K562 (cell line): ENCODE measurements at regions not wholly inside any gene's neighbourhood (a gene's known extent, or its start where the extent isn't known, plus 50 kb on each side); places are given as distances from the start of the nearest gene placed in this dataset.
"Not testable (repeated sequence)": the region's sequence is repeated elsewhere in the genome, so short reads cannot be mapped to it uniquely, and the experiment has no call there.

Experiments used
- ATAC-seq: fragments of 200-7000 bp; cut with Tn5 transposase; 3 replicates; pipeline ENCODE4 v1.9.1; 2020; ENCODE audit warnings: moderate library complexity
- BruUV-seq: library from RNA; stranded (reverse); fragments of 400-500 nt; replicated peaks from 2 replicates; lab custom pipeline; 2021; lab: Mats Ljungman, UMichigan
- CTCF ChIA-PET: fragments of 300-600 bp; formaldehyde crosslinking; extraction: SDS; loops from one replicate; lab custom pipeline; 2021; ENCODE audit warnings: low intra/inter-chr PET ratio; lab: Yijun Ruan, JAX
- POLR2A ChIA-PET: fragments of 300-600, 350-650 bp; sonication (Branson Sonifier 250); formaldehyde crosslinking; extraction: SDS; loops from one replicate; lab custom pipeline; 2021; ENCODE audit warnings: antibody characterized with exemption, inconsistent platforms; lab: Yijun Ruan, JAX
- DNase-seq, 4 experiments: peaks; one replicate each; pipeline versions ENCODE4 v3.0.0 to v3.0.0-alpha.2; 2011 to 2018; ENCODE audit warnings: low spot score in 3 of 4, mixed read lengths in 3 of 4; ENCODE audit errors: extremely low read depth in 1 of 4
- FAIRE-seq: peaks from 2 replicates; lab custom pipeline; 2011; peaks lifted over from hg19 to GRCh38; lab: Jason Lieb, UNC
- H2AFZ ChIP-seq: 2 replicates; pipeline ENCODE4 v1.6.0; 2011; ENCODE audit warnings: low read depth, low read length, control low read depth, inconsistent platforms
- H3K27ac ChIP-seq: fragments of 200-600 bp; 3 replicates; pipeline ENCODE4 v1.8.0; 2011; ENCODE audit warnings: low read depth, mild to moderate bottlenecking, control low read depth, inconsistent platforms, low read length, moderate library complexity, mixed read lengths; ENCODE audit errors: extremely low read depth
- H3K27me3 ChIP-seq, 2 experiments: fragments of 300-600 bp in 1 of 2; 2 replicates in 1 of 2; 3 replicates in 1 of 2; pipeline versions ENCODE4 v1.6.0 to v1.8.0; 2011; ENCODE audit warnings: inconsistent platforms in 2 of 2, low read length in 2 of 2, mild to moderate bottlenecking in 1 of 2, mixed read lengths in 1 of 2, moderate library complexity in 1 of 2; ENCODE audit not compliant: control insufficient read depth in 2 of 2, insufficient read depth in 2 of 2
- H3K36me3 ChIP-seq: fragments of 300-600 bp; 3 replicates; pipeline ENCODE4 v1.8.0; 2011; ENCODE audit warnings: mild to moderate bottlenecking, low read length, inconsistent platforms; ENCODE audit not compliant: control insufficient read depth, insufficient read depth
- H3K4me1 ChIP-seq, 2 experiments: fragments of 200-600 bp in 1 of 2; replicated peaks in 1 of 2; 2 replicates in 1 of 2; 3 replicates in 1 of 2; pipeline versions ENCODE4 v1.5.1 to v1.8.0; 2011; ENCODE audit warnings: inconsistent platforms in 2 of 2, low read length in 2 of 2, mild to moderate bottlenecking in 1 of 2, mixed read lengths in 1 of 2, moderate library complexity in 1 of 2; ENCODE audit not compliant: control insufficient read depth in 2 of 2, insufficient read depth in 2 of 2
- H3K4me2 ChIP-seq: 2 replicates; pipeline ENCODE4 v1.6.1; 2011; ENCODE audit warnings: low read length, control low read depth, inconsistent platforms, mixed read lengths; ENCODE audit not compliant: insufficient read depth
- H3K4me3 ChIP-seq: fragments of 200-600 bp; sonication (generic), shearing (Covaris generic); 2 replicates; pipeline ENCODE4 v1.5.1; 2016; ENCODE audit warnings: control low read depth, inconsistent platforms
- H3K79me2 ChIP-seq: fragments of 200-600 bp; 3 replicates; pipeline ENCODE4 v1.8.0; 2011; ENCODE audit warnings: low read length, inconsistent platforms; ENCODE audit not compliant: control insufficient read depth, insufficient read depth
- H3K9ac ChIP-seq, 2 experiments: 2 replicates each; pipeline versions ENCODE4 v1.6.0 to v1.6.1; 2011; ENCODE audit warnings: low read depth in 2 of 2, low read length in 2 of 2, control low read depth in 1 of 2, inconsistent platforms in 1 of 2, mild to moderate bottlenecking in 1 of 2, mixed read lengths in 1 of 2; ENCODE audit not compliant: insufficient read depth in 1 of 2
- H3K9me1 ChIP-seq: one replicate; pipeline ENCODE4 v1.6.0; 2011; ENCODE audit warnings: inconsistent platforms, mild to moderate bottlenecking, low read length, moderate library complexity; ENCODE audit not compliant: control insufficient read depth, insufficient read depth
- H3K9me3 ChIP-seq: replicated peaks from 2 replicates; pipeline ENCODE4 v1.5.1; 2011; ENCODE audit warnings: low read depth, low read length, inconsistent platforms; ENCODE audit not compliant: control insufficient read depth, insufficient read depth
- H4K20me1 ChIP-seq: replicated peaks from 2 replicates; pipeline ENCODE4 v1.6.1; 2011; ENCODE audit warnings: low read length, inconsistent platforms, mixed read lengths; ENCODE audit not compliant: control insufficient read depth, insufficient read depth
- CBFA2T3 ChIP-seq: fragments of 450-650 bp; IDR thresholded peaks from 2 replicates; pipeline ENCODE4 v1.6.1; 2017
- CC2D1A ChIP-seq: fragments of 450-650 bp; IDR thresholded peaks from 2 replicates; pipeline ENCODE4 v1.6.1; 2017; ENCODE audit warnings: mild to moderate bottlenecking
- CTBP1 ChIP-seq: fragments of 450-650 bp; IDR thresholded peaks from 2 replicates; pipeline ENCODE4 v1.6.1; 2016; ENCODE audit warnings: borderline replicate concordance
- CXXC5 ChIP-seq: fragments of 250-450 bp; sonication (Bioruptor Pico); IDR thresholded peaks from 2 replicates; pipeline ENCODE4 v1.8.0; 2022; ENCODE audit warnings: inconsistent platforms, mild to moderate bottlenecking, moderate library complexity
- DPF2 ChIP-seq: fragments of 450-650 bp; IDR thresholded peaks from 2 replicates; pipeline ENCODE4 v1.6.1; 2016
- E2F3 ChIP-seq: fragments of 250-450 bp; sonication (Bioruptor Pico); IDR thresholded peaks from 2 replicates; pipeline ENCODE4 v1.4.0; 2020; ENCODE audit warnings: mild to moderate bottlenecking
- ELF4 ChIP-seq: fragments of 450-650 bp; formaldehyde crosslinking; IDR thresholded peaks from 2 replicates; pipeline ENCODE4 v1.4.0; 2022; ENCODE audit warnings: missing genetic modification characterization
- HDGF ChIP-seq: fragments of 450-650 bp; IDR thresholded peaks from 2 replicates; pipeline ENCODE4 v1.6.1; 2016
- L3MBTL2 ChIP-seq: fragments of 450-650 bp; IDR thresholded peaks from 2 replicates; pipeline ENCODE4 v1.6.1; 2016; ENCODE audit warnings: mild to moderate bottlenecking, moderate library complexity
- LARP7 ChIP-seq: fragments of 450-650 bp; IDR thresholded peaks from 2 replicates; pipeline ENCODE4 v1.6.1; 2016
- OTX1 ChIP-seq: fragments of 450-650 bp; formaldehyde crosslinking; IDR thresholded peaks from 2 replicates; pipeline ENCODE4 v1.4.0; 2022; ENCODE audit warnings: mild to moderate bottlenecking
- POLR2A ChIP-seq: fragments of 450-650 bp; conservative IDR thresholded peaks from 2 replicates; pipeline ENCODE4 v1.6.1; 2016
- POLR2B ChIP-seq: fragments of 450-650 bp; IDR thresholded peaks from 2 replicates; pipeline ENCODE4 v1.6.1; 2018; ENCODE audit warnings: low read depth; ENCODE audit not compliant: partially characterized antibody
- SMARCA4 ChIP-seq: fragments of 450-650 bp; IDR thresholded peaks from 2 replicates; pipeline ENCODE4 v1.6.1; 2016
- ZEB2 ChIP-seq: fragments of 450-650 bp; IDR thresholded peaks from 2 replicates; pipeline ENCODE4 v1.6.1; 2016
- ZNF592 ChIP-seq: fragments of 450-650 bp; IDR thresholded peaks from 2 replicates; pipeline ENCODE4 v1.6.1; 2017; ENCODE audit warnings: antibody characterized with exemption, mild to moderate bottlenecking
- ZSCAN29 ChIP-seq: fragments of 450-650 bp; IDR thresholded peaks from 2 replicates; pipeline ENCODE4 v1.6.1; 2017
- WGBS: fragments of 100-300 bp; shearing (Covaris generic); methylation state at CpG from one replicate; pipeline ENCODE4 v1.1.6; 2016; ENCODE audit warnings: low coverage, mixed read lengths; ENCODE audit not compliant: insufficient coverage; ENCODE audit errors: missing lambda C conversion rate; 5-methylcytosine and 5-hydroxymethylcytosine counted together
- in situ Hi-C: fragments of 300-500 bp; cut with MboI; formaldehyde crosslinking; loops from 4 replicates; pipeline ENCODE4 v1.15.0; 2018; ENCODE audit warnings: inconsistent platforms, mixed read lengths
- intact Hi-C: fragments of 100-400 bp; cut with micrococcal nuclease; formaldehyde crosslinking; loops from 2 replicates; pipeline ENCODE4 v1.14.2; 2022
- TF ChIP-seq, protein P1 (sequence below), 2 experiments: fragments of 450-650 bp; IDR thresholded peaks; 2 replicates each; pipeline ENCODE4 v1.6.1; 2016

DNA sequence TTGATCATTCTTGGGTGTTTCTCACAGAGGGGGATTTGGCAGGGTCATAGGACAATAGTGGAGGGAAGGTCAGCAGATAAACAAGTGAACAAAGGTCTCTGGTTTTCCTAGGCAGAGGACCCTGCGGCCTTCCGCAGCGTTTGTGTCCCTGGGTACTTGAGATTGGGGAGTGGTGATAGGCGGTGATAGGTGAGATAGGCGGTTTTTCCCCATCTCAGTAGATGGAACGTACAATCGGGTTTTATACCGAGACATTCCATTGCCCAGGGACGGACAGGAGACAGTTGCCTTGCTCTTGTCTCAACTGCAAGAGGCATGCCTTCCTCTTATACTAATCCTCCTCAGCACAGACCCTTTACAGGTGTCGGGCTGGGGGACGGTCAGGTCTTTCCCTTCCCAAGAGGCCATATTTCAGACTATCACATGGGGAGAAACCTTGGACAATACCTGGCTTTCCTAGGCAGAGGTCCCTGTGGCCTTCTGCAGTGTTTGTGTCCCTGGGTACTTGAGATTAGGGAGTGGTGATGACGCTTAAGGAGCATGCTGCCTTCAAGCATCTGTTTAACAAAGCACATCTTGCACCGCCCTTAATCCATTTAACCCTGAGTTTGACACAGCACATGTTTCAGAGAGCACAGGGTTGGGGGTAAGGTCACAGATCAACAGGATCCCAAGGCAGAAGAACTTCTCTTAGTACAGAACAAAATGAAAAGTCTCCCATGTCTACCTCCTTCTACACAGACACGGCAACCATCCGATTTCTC is 86.2 kb downstream of the OR2B2 start:
- Histone ChIP-seq H3K27ac (peak overlapping the region; percentile 83; the same call in 2 of the 3 replicates), H3K36me3 (peaks cover 31% of the 10 kb centered on the region), H4K20me1 (peaks cover 32% of the 10 kb centered on the region), H3K4me3 (peak overlapping the region; percentile 29), H3K9ac (peak overlapping the region; percentile 73 to 85), H3K79me2 (peaks cover 46% of the 10 kb centered on the region), H3K4me2 (peak overlapping the region; percentile 53; the same call in 1 of the 2 replicates)
- H2AFZ ChIP-seq, in situ Hi-C loops, CTCF ChIA-PET, FAIRE-seq, ATAC-seq, H3K9me3 ChIP-seq, H3K9me1 ChIP-seq, H3K4me1 ChIP-seq, H3K27me3 ChIP-seq, intact Hi-C loops, BruUV-seq: not testable (repeated sequence)
- POLR2A ChIA-PET = interaction anchor here (1.5 to 9.2 kb wide), 7 partner anchors 10 to 675 kb away, joined by 3 to 309 read pairs (median 46); a partner anchor contains a TSS
- DNase-seq = peak in 1 of 4 experiments; percentile 50
- 0% methylated on average over 12 of the region's 15 CpGs for WGBS
- TF ChIP-seq L3MBTL2 (peak; percentile 38; the same call in 1 of the 2 replicates), ZSCAN29 (0 out of 2 replicates have a peak, but pooled peaks have one; percentile 24), OTX1 (peak; percentile 77; the same call in 1 of the 2 replicates), POLR2A (peak; percentile 66), ZEB2 (0 out of 2 replicates have a peak, but pooled peaks have one; percentile 47), ZNF592 (0 out of 2 replicates have a peak, but pooled peaks have one; percentile 35), CTBP1 (peak; percentile 62; the same call in 1 of the 2 replicates), CC2D1A (peak; percentile 91; the same call in 1 of the 2 replicates), CXXC5 (0 out of 2 replicates have a peak, but pooled peaks have one; percentile 27), ELF4 (CRISPR knock-in tag) (peak; percentile 53; the same call in 1 of the 2 replicates), E2F3 (CRISPR knock-in tag) (0 out of 2 replicates have a peak, but pooled peaks have one; percentile 20), LARP7 (0 out of 2 replicates have a peak, but pooled peaks have one; percentile 56), HDGF (peak; percentile 73; the same call in 1 of the 2 replicates), CBFA2T3 (peak; percentile 55), POLR2B (peak; percentile 15), DPF2 (peak; percentile 40), SMARCA4 (peak; percentile 55)
- TF ChIP-seq, protein P1, sequence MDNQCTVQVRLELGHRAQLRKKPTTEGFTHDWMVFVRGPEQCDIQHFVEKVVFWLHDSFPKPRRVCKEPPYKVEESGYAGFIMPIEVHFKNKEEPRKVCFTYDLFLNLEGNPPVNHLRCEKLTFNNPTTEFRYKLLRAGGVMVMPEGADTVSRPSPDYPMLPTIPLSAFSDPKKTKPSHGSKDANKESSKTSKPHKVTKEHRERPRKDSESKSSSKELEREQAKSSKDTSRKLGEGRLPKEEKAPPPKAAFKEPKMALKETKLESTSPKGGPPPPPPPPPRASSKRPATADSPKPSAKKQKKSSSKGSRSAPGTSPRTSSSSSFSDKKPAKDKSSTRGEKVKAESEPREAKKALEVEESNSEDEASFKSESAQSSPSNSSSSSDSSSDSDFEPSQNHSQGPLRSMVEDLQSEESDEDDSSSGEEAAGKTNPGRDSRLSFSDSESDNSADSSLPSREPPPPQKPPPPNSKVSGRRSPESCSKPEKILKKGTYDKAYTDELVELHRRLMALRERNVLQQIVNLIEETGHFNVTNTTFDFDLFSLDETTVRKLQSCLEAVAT (IDR thresholded peaks at IDR 0.05) = peak; percentile 80 to 83
